ENCODE measurements at regions not wholly inside any gene's neighbourhood (a gene's known extent, or its start where the extent isn't known, plus 50 kb on each side); places are given as distances from the start of the nearest gene placed in this dataset.

DNA sequence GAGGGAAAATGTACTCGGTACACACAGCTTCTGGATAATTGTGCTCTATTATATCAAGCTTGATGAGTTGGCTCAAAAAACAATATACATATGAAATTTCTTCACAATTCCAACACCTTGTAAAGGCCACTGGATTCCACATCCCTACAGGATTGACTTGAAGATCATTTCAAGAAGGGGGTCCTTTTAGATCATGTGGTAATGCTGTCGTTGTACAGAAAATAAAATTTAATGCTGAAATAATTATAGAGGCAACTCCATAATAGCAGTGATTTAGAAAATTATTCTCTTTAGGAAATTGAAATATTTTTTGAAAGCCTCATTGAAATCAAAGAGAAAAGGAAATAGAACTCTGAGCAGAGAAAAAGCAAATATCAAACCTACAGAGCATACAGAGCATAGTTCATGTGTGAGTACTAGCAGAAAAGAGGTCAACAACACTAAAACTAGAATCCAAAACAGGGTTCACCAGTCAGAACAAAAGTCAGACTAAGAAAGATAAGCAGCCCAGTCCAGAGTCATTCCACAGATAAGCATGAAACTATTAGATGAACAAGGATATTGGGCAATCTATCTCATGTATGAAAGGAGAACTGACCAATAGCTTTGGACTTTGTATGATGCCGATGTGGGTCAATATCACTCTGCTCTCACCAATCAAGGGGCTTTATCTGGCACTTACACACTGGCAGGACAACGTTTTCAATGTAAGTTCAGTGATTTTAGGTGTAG lies 79.5 kb upstream of the PALMD start:
- no peak for TF ChIP-seq CTCF (IDR thresholded peaks at IDR 0.05; ENCODE audit: insufficient read depth, low read length, poor library complexity, severe bottlenecking)
- Histone ChIP-seq H3K36me3 (ENCODE audit: control insufficient read depth, insufficient read depth, low read length) (no peaks in the 10 kb centered on the region), H3K27me3 (ENCODE audit: control insufficient read depth, insufficient read depth, low read length) (no peaks in the 10 kb centered on the region), H3K4me3 (ENCODE audit: low read depth, low read length) (no peak overlapping the region)
- no peak for DNase-seq (ENCODE audit: low read depth)

- TF ChIP-seq CTCF (IDR thresholded peaks at IDR 0.05; ENCODE audit: insufficient read depth, low read length, poor library complexity, severe bottlenecking), result no peak
- Histone ChIP-seq H3K27me3 (ENCODE audit: control insufficient read depth, insufficient read depth, low read length) (no peaks in the 10 kb centered on the region), H3K36me3 (ENCODE audit: control insufficient read depth, insufficient read depth, low read length) (no peaks in the 10 kb centered on the region), H3K4me3 (ENCODE audit: low read depth, low read length) (no peak overlapping the region)
- DNase-seq (ENCODE audit: low read depth), result no peak
Observed at GRCh38 chr1:99570486-99571089, 75.3 kb upstream of the PALMD start.

DNA sequence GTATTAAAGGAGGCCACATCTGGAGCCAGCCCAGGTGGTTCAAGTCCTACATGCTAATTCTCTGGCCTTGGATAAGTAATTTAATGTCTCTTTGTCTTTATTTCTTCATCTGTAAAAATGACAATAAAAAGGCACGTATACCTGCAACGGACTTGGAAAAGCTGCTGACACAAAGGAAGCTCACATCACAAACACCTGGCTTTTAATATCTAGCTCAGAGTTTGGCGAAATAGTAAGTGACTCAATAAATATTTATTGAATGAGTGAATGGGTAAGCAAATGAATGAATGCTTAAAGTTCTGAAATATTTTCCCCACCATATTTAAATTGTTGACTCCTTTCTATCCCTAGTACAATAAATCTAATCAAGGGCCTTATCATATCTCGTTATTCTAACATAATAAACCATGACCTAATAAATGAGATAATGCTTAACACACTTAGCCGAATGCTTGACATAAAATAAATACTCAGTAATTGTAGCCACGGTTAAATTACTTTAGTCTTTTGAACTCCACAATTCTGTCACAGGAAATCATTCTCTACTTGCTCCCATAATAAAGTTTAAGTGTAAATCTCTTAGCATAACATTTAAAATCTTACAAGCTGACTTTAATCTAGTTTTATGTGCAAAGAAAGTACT lies 74.7 kb upstream of the PALMD start:
- Histone ChIP-seq H3K36me3 (ENCODE audit: control insufficient read depth, insufficient read depth, low read length) (no peaks in the 10 kb centered on the region), H3K4me3 (ENCODE audit: low read depth, low read length) (no peak overlapping the region), H3K27me3 (ENCODE audit: control insufficient read depth, insufficient read depth, low read length) (no peaks in the 10 kb centered on the region)
- DNase-seq (ENCODE audit: low read depth), result no peak
- no peak for TF ChIP-seq CTCF (IDR thresholded peaks at IDR 0.05; ENCODE audit: insufficient read depth, low read length, poor library complexity, severe bottlenecking)

GRCh38 chr1:99573431-99574217 lies 72.3 kb upstream of the PALMD start:
- H3K27me3 ChIP-seq (ENCODE audit: control insufficient read depth, insufficient read depth, low read length), result no peaks in the 10 kb centered on the region
- no peak for DNase-seq (ENCODE audit: low read depth)
- TF ChIP-seq CTCF (IDR thresholded peaks at IDR 0.05; ENCODE audit: insufficient read depth, low read length, poor library complexity, severe bottlenecking), result no peak
- no peak overlapping the region for H3K4me3 ChIP-seq (ENCODE audit: low read depth, low read length)
- no peaks in the 10 kb centered on the region for H3K36me3 ChIP-seq (ENCODE audit: control insufficient read depth, insufficient read depth, low read length)

GRCh38 chr1:99577313-99577712 lies 68.6 kb upstream of the PALMD start:
- TF ChIP-seq CTCF (IDR thresholded peaks at IDR 0.05; ENCODE audit: insufficient read depth, low read length, poor library complexity, severe bottlenecking), result no peak
- Histone ChIP-seq H3K36me3 (ENCODE audit: control insufficient read depth, insufficient read depth, low read length) (no peaks in the 10 kb centered on the region), H3K4me3 (ENCODE audit: low read depth, low read length) (no peak overlapping the region), H3K27me3 (ENCODE audit: control insufficient read depth, insufficient read depth, low read length) (no peaks in the 10 kb centered on the region)
- DNase-seq (ENCODE audit: low read depth), result no peak
